ENCODE measurements at regions not wholly inside any gene's neighbourhood (a gene's known extent, or its start where the extent isn't known, plus 50 kb on each side); places are given as distances from the start of the nearest gene placed in this dataset.

DNA sequence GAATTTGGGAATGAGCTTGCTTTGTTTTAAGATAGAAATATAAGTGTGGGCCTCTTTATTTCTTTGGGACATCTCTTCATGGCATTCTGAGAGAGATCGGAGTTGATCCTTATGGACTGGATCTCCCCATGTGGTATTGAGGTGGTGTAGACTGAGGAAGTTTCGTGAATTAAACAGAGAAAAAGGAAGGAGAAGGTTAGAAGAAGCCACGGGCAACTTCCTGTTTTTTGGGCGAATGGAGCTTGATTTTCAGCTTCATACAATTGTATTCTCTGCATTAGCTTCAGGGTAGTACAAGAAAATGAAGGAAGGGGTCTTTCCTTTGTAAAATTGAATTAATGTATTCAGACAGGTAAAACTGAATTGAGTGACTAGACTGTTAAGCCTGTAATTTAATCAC lies 70.5 kb upstream of the HMHB1 start:
- Histone ChIP-seq H3K4me3 (ENCODE audit: control insufficient read depth in 2 of 3, extremely low read depth in 1 of 3, insufficient read depth in 2 of 3, low read depth in 1 of 3, low read length in 3 of 3) (no peak overlapping the region), H2AFZ (ENCODE audit: control insufficient read depth, low read length) (no peak overlapping the region), H3K9ac (ENCODE audit: control insufficient read depth, extremely low read depth, insufficient read depth, low read length) (no peak overlapping the region), H3K4me1 (ENCODE audit: control insufficient read depth, extremely low read depth, insufficient read depth, low read length) (no peaks in the 10 kb centered on the region), H3K79me2 (ENCODE audit: control insufficient read depth, insufficient read depth, low read length) (no peaks in the 10 kb centered on the region), H3K27ac (ENCODE audit: control insufficient read depth, insufficient read depth, low read length) (no peak overlapping the region), H3K9me1 (ENCODE audit: control insufficient read depth, extremely low read depth, insufficient read depth, low read length) (no peaks in the 10 kb centered on the region), H3K36me3 (ENCODE audit: control insufficient read depth in 2 of 2, extremely low read depth in 1 of 2, insufficient read depth in 2 of 2, low read length in 2 of 2) (no peaks in the 10 kb centered on the region), H3K4me2 (ENCODE audit: control insufficient read depth, extremely low read depth, insufficient read depth, low read depth, low read length) (no peak overlapping the region), H3K27me3 (ENCODE audit: control insufficient read depth, extremely low read depth, insufficient read depth, low read length) (no peaks in the 10 kb centered on the region), H3K9me3 (ENCODE audit: control insufficient read depth, low read depth, low read length) (no peaks in the 10 kb centered on the region), H4K20me1 (ENCODE audit: control insufficient read depth, extremely low read depth, insufficient read depth, low read length) (no peaks in the 10 kb centered on the region)
- no peak for DNase-seq (ENCODE audit: low read depth, low spot score)
- dilution Hi-C loops (cut with MboI; ENCODE audit: extremely low pct_ligation_motif_present, low sequenced_read_pairs): no loop called here
- TF ChIP-seq EZH2 (IDR thresholded peaks at IDR 0.05; ENCODE audit: low read length): no peak
- no peak for FAIRE-seq

DNA sequence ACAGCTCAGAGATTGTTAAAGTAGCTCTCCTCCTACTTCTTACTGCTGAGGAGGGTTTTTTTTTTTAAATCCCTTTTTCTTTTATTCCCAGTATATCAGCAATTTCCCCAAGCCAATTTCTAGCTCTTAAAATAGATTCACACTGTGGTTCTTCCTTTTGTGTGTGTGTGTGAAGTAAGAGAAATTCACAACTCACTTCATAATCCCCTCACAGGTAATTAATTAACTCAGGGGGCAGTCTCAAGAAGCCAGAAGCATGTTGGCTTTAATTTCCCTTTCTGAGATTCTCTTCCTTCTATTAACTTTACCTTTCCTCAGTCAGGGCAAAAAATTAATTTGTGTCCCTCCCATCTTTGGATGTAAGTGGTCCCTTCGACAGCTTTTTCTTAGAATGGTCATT lies 71.0 kb upstream of the HMHB1 start:
- no peaks in the 10 kb centered on the region for H4K20me1 ChIP-seq (ENCODE audit: control insufficient read depth, extremely low read depth, insufficient read depth, low read length)
- no peaks in the 10 kb centered on the region for H3K27me3 ChIP-seq (ENCODE audit: control insufficient read depth, extremely low read depth, insufficient read depth, low read length)
- no peaks in the 10 kb centered on the region for H3K4me1 ChIP-seq (ENCODE audit: control insufficient read depth, extremely low read depth, insufficient read depth, low read length)
- H3K79me2 ChIP-seq (ENCODE audit: control insufficient read depth, insufficient read depth, low read length): no peaks in the 10 kb centered on the region
- no peak overlapping the region for H3K4me3 ChIP-seq (ENCODE audit: control insufficient read depth in 2 of 3, extremely low read depth in 1 of 3, insufficient read depth in 2 of 3, low read depth in 1 of 3, low read length in 3 of 3)
- dilution Hi-C loops (cut with MboI; ENCODE audit: extremely low pct_ligation_motif_present, low sequenced_read_pairs): no loop called here
- H3K9me1 ChIP-seq (ENCODE audit: control insufficient read depth, extremely low read depth, insufficient read depth, low read length): no peaks in the 10 kb centered on the region
- H2AFZ ChIP-seq (ENCODE audit: control insufficient read depth, low read length): no peak overlapping the region
- no peak for DNase-seq (ENCODE audit: low read depth, low spot score)
- H3K27ac ChIP-seq (ENCODE audit: control insufficient read depth, insufficient read depth, low read length): no peak overlapping the region
- no peak overlapping the region for H3K4me2 ChIP-seq (ENCODE audit: control insufficient read depth, extremely low read depth, insufficient read depth, low read depth, low read length)
- FAIRE-seq: no peak
- no peak overlapping the region for H3K9ac ChIP-seq (ENCODE audit: control insufficient read depth, extremely low read depth, insufficient read depth, low read length)
- H3K9me3 ChIP-seq (ENCODE audit: control insufficient read depth, low read depth, low read length): no peaks in the 10 kb centered on the region
- TF ChIP-seq, protein P1, sequence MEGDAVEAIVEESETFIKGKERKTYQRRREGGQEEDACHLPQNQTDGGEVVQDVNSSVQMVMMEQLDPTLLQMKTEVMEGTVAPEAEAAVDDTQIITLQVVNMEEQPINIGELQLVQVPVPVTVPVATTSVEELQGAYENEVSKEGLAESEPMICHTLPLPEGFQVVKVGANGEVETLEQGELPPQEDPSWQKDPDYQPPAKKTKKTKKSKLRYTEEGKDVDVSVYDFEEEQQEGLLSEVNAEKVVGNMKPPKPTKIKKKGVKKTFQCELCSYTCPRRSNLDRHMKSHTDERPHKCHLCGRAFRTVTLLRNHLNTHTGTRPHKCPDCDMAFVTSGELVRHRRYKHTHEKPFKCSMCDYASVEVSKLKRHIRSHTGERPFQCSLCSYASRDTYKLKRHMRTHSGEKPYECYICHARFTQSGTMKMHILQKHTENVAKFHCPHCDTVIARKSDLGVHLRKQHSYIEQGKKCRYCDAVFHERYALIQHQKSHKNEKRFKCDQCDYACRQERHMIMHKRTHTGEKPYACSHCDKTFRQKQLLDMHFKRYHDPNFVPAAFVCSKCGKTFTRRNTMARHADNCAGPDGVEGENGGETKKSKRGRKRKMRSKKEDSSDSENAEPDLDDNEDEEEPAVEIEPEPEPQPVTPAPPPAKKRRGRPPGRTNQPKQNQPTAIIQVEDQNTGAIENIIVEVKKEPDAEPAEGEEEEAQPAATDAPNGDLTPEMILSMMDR (optimal IDR thresholded peaks at IDR 0.05 in 1 of 3, IDR thresholded peaks at IDR 0.05 in 1 of 3, conservative IDR thresholded peaks at IDR 0.05 in 1 of 3; ENCODE audit: extremely low read depth in 1 of 3, insufficient read depth in 2 of 3, low read length in 3 of 3): no peak
- no peak for TF ChIP-seq EZH2 (IDR thresholded peaks at IDR 0.05; ENCODE audit: low read length)
- no peaks in the 10 kb centered on the region for H3K36me3 ChIP-seq (ENCODE audit: control insufficient read depth in 2 of 2, extremely low read depth in 1 of 2, insufficient read depth in 2 of 2, low read length in 2 of 2)

DNA sequence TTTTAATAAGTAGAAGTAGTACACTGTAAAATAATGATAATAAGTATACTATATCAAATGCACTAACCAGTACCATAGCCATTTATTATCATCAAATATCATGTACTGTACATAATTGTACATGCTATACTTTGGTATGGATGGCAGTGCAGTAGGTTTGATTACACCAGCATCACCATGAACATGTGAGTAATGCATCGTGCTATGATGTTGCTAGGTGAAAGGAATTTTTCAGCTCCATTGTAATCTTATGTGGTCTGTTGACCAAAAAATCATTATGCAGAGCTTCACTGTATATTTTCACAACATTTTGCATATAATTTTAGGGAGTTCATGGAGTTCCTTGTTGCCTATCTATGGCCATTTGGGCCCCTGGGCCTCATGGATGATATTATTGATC lies 72.2 kb upstream of the HMHB1 start:
- DNase-seq (ENCODE audit: low read depth, low spot score) (no peak), FAIRE-seq (no peak)
- Histone ChIP-seq H3K4me1 (ENCODE audit: control insufficient read depth, extremely low read depth, insufficient read depth, low read length) (no peaks in the 10 kb centered on the region), H3K79me2 (ENCODE audit: control insufficient read depth, insufficient read depth, low read length) (no peaks in the 10 kb centered on the region), H3K27me3 (ENCODE audit: control insufficient read depth, extremely low read depth, insufficient read depth, low read length) (no peaks in the 10 kb centered on the region), H3K4me3 (ENCODE audit: control insufficient read depth in 2 of 3, extremely low read depth in 1 of 3, insufficient read depth in 2 of 3, low read depth in 1 of 3, low read length in 3 of 3) (no peak overlapping the region), H3K9ac (ENCODE audit: control insufficient read depth, extremely low read depth, insufficient read depth, low read length) (no peak overlapping the region), H3K9me1 (ENCODE audit: control insufficient read depth, extremely low read depth, insufficient read depth, low read length) (no peaks in the 10 kb centered on the region), H3K36me3 (ENCODE audit: control insufficient read depth in 2 of 2, extremely low read depth in 1 of 2, insufficient read depth in 2 of 2, low read length in 2 of 2) (no peaks in the 10 kb centered on the region), H3K9me3 (ENCODE audit: control insufficient read depth, low read depth, low read length) (no peaks in the 10 kb centered on the region), H2AFZ (ENCODE audit: control insufficient read depth, low read length) (no peak overlapping the region), H3K4me2 (ENCODE audit: control insufficient read depth, extremely low read depth, insufficient read depth, low read depth, low read length) (no peak overlapping the region), H3K27ac (ENCODE audit: control insufficient read depth, insufficient read depth, low read length) (no peak overlapping the region), H4K20me1 (ENCODE audit: control insufficient read depth, extremely low read depth, insufficient read depth, low read length) (no peaks in the 10 kb centered on the region)
- TF ChIP-seq, protein P1 (optimal IDR thresholded peaks at IDR 0.05 in 1 of 3, IDR thresholded peaks at IDR 0.05 in 1 of 3, conservative IDR thresholded peaks at IDR 0.05 in 1 of 3; ENCODE audit: extremely low read depth in 1 of 3, insufficient read depth in 2 of 3, low read length in 3 of 3): no peak
- TF ChIP-seq EZH2 (IDR thresholded peaks at IDR 0.05; ENCODE audit: low read length): no peak
- dilution Hi-C loops (cut with MboI; ENCODE audit: extremely low pct_ligation_motif_present, low sequenced_read_pairs): no loop called here
